D721Med (cell line): ENCODE measurements at regions not wholly inside any gene's neighbourhood (a gene's known extent, or its start where the extent isn't known, plus 50 kb on each side); places are given as distances from the start of the nearest gene placed in this dataset.
"Not testable (repeated sequence)": the region's sequence is repeated elsewhere in the genome, so short reads cannot be mapped to it uniquely, and the experiment has no call there.

Source experiments
- DNase-seq: peaks from one replicate; pipeline ENCODE4 v3.0.0; 2011; ENCODE audit warnings: low spot score; ENCODE audit not compliant: insufficient read length
- FAIRE-seq: peaks from 2 replicates; lab custom pipeline; 2011; peaks lifted over from hg19 to GRCh38; lab: Jason Lieb, UNC
- CTCF ChIP-seq: IDR thresholded peaks from 2 replicates; pipeline ENCODE4 v1.5.1; 2012; ENCODE audit warnings: mild to moderate bottlenecking, control low read depth; ENCODE audit not compliant: insufficient read depth; ENCODE audit errors: missing control alignments

GRCh38 chr2:117342415-117342814 is 472.1 kb upstream of the DDX18 start:
- FAIRE-seq, result no peak
- no peak for TF ChIP-seq CTCF
- no peak for DNase-seq

- no peak for TF ChIP-seq CTCF
- no peak for FAIRE-seq
- DNase-seq, result no peak
Observed at GRCh38 chr2:117349687-117350086, 464.8 kb upstream of the DDX18 start.

DNA sequence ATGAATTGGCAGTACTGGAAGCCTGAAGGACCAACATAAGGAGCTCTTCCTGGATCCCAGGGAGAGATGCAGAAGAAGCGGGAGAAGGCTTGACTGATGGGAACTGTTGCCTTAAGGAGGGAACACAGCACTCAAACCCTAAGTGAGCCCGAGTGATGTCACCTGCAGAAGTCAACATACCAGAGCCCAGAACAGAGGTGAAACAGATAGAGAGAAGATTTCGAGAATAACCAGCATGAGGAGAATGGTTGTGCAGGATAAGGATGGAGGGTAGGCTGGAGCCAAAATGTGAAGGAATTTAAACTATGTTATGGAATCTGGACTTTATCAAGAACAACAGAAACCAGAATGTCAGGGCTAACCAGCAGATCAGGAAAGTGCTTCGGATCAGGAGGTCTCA is 463.1 kb upstream of the DDX18 start:
- FAIRE-seq (no peak), DNase-seq (no peak)
- TF ChIP-seq CTCF, result no peak

DNA sequence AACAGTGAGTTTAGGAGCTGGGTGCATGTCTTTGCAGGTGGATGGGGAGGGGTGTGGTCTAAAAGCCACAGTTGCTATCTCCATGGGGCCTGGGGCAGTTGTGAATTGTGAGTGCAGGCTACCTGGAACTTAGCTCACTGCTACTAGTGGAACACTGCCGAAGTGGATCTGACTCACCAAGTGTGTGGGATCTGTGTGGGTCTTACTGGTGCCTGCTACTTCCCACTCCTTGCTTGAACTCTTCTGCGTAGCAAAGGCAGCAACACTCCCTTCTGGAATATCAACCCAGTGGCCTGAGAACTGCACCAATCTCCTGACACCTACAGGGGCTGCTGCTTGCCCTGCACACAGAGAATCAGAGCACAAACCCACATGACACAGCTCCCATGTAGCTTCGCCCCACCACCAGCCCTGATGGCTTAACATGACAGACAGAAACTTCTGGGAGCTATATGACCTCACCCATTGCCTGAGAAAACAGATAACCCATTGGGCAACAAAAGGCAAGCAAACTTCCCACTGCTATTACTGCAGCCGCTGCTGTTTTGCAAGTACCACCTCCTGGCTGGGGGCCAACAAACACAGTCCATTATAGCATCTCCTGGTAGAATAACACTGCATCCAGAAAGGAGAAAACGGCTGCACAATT is 455.1 kb upstream of the DDX18 start:
- FAIRE-seq (no peak), DNase-seq (no peak)
- no peak for TF ChIP-seq CTCF

DNA sequence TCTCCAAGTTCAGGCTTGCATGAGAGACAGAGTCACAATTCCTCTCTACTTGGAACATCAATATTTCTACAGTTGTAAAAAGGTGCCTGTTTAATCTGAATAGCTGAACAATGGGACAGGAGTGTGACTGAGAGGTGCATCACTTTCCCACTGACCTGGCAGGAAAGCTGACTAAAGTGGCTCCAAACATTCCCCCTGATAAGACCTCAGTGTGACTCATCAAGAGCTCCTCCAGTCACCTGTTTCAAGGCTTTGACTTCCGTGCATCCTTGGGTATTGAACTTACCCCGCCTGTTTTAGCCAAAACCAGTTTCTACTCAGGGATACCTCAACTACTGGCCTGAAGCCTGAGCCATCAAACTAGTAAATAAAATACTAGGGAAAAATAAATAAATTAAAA is 453.9 kb upstream of the DDX18 start:
- no peak for TF ChIP-seq CTCF
- DNase-seq, result no peak
- FAIRE-seq, result no peak

DNA sequence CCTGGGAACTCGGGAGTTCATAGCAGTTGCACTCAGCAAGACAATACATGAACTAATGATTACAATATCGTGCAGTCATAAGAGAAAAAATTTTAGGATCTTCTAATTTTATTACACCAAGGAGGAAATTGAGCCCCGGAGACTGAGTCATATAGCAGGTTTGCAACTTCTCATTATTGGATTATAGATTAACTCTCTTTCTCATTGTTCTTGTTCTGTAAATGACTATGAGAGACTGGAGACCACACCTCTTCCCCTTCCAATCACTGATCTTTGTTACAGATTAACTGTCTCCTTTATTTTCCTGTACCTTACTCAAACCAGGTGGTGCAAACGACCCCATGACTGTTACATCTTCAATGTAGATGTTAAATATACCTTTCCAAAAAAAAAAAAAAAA is 435.8 kb upstream of the DDX18 start:
- no peak for FAIRE-seq
- no peak for DNase-seq
- TF ChIP-seq CTCF, result no peak

- no peak for TF ChIP-seq CTCF
- no peak for FAIRE-seq
Observed at GRCh38 chr2:117379928-117380327, 434.6 kb upstream of the DDX18 start.

GRCh38 chr2:117383997-117384396 is 430.5 kb upstream of the DDX18 start:
- FAIRE-seq, DNase-seq: not testable (repeated sequence)

More at GRCh38 chr2:117379928-117380327, 434.6 kb upstream of the DDX18 start:
- DNase-seq, result no peak
